H1 (cell line): ENCODE measurements at regions not wholly inside any gene's neighbourhood (a gene's known extent, or its start where the extent isn't known, plus 50 kb on each side); places are given as distances from the start of the nearest gene placed in this dataset.

Source experiments
- CBX8 ChIP-seq: fragments of 300-800, 300-1000 bp; sonication (generic); IDR thresholded peaks from 2 replicates; pipeline ENCODE4 v1.7.1; 2016; ENCODE audit warnings: low read depth, low read length, borderline replicate concordance
- CTBP2 ChIP-seq: IDR thresholded peaks from 2 replicates; pipeline ENCODE4 v1.7.0; 2011; ENCODE audit warnings: borderline replicate concordance, mild to moderate bottlenecking, moderate library complexity, mixed read lengths, low read length; ENCODE audit not compliant: insufficient read depth, insufficient read length
- FOSL1 ChIP-seq: IDR thresholded peaks from 2 replicates; pipeline ENCODE4 v1.6.1; 2011; ENCODE audit warnings: mild to moderate bottlenecking, low read depth, low read length, moderate library complexity; ENCODE audit not compliant: insufficient read depth
- JUND ChIP-seq: IDR thresholded peaks from 2 replicates; pipeline ENCODE4 v1.6.1; 2011; ENCODE audit warnings: mild to moderate bottlenecking, improper control_type of control experiment, low read length
- RAD21 ChIP-seq, 2 experiments: IDR thresholded peaks in 1 of 2; conservative IDR thresholded peaks in 1 of 2; 2 replicates each; pipeline ENCODE4 v1.6.1; 2011; ENCODE audit warnings: low read depth in 2 of 2, low read length in 2 of 2, improper control_type of control experiment in 1 of 2, inconsistent platforms in 1 of 2, mild to moderate bottlenecking in 1 of 2, moderate library complexity in 1 of 2
- SIN3A ChIP-seq, 2 experiments: IDR thresholded peaks in 1 of 2; conservative IDR thresholded peaks in 1 of 2; 2 replicates each; pipeline ENCODE4 v1.6.1; 2011 to 2012; ENCODE audit warnings: low read length in 2 of 2, improper control_type of control experiment in 1 of 2, low read depth in 1 of 2, mild to moderate bottlenecking in 1 of 2
- TF ChIP-seq, protein P1 (sequence below), 3 experiments: IDR thresholded peaks; 1 replicate in 2 of 3; 2 replicates in 1 of 3; pipeline versions ENCODE4 v1.5.1 to v1.6.1; 2011; ENCODE audit warnings: low read length in 3 of 3, mild to moderate bottlenecking in 3 of 3, inconsistent platforms in 2 of 3, low read depth in 1 of 3, moderate library complexity in 1 of 3; ENCODE audit not compliant: insufficient read depth in 1 of 3; ENCODE audit errors: control extremely low read depth in 1 of 3
- TF ChIP-seq, protein P2 (sequence below): IDR thresholded peaks from 2 replicates; pipeline ENCODE4 v1.6.1; 2012; ENCODE audit warnings: inconsistent platforms

DNA sequence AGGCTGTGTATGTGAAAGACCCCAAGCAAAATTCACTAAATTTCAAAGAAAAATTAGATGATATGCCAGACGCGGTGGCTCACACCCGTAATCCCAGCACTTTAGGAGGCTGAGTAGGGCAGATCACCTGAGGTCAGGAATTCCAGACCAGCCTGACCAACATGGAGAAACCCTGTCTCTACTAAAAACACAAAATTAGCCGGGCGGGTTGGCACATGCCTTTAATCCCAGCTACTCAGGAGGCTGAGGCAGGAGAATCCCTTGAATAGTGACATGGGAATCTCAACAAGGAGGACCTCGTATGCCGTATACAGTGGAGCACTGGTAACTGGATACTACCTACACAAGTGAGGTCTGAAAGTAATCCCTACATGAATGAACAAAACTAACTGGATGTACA, 92.7 kb upstream of the JARID2 start:
- TF ChIP-seq, protein P1, sequence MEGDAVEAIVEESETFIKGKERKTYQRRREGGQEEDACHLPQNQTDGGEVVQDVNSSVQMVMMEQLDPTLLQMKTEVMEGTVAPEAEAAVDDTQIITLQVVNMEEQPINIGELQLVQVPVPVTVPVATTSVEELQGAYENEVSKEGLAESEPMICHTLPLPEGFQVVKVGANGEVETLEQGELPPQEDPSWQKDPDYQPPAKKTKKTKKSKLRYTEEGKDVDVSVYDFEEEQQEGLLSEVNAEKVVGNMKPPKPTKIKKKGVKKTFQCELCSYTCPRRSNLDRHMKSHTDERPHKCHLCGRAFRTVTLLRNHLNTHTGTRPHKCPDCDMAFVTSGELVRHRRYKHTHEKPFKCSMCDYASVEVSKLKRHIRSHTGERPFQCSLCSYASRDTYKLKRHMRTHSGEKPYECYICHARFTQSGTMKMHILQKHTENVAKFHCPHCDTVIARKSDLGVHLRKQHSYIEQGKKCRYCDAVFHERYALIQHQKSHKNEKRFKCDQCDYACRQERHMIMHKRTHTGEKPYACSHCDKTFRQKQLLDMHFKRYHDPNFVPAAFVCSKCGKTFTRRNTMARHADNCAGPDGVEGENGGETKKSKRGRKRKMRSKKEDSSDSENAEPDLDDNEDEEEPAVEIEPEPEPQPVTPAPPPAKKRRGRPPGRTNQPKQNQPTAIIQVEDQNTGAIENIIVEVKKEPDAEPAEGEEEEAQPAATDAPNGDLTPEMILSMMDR (IDR thresholded peaks at IDR 0.05; ENCODE audit: control extremely low read depth in 1 of 3, insufficient read depth in 1 of 3, low read depth in 1 of 3, low read length in 3 of 3) = no peak
- TF ChIP-seq SIN3A (conservative IDR thresholded peaks at IDR 0.05 in 1 of 2, IDR thresholded peaks at IDR 0.05 in 1 of 2; ENCODE audit: low read depth in 1 of 2, low read length in 2 of 2) (no peak), JUND (no peak), FOSL1 (no peak), CTBP2 (no peak), RAD21 (IDR thresholded peaks at IDR 0.05 in 1 of 2, conservative IDR thresholded peaks at IDR 0.05 in 1 of 2; ENCODE audit: low read depth in 2 of 2, low read length in 2 of 2) (no peak), CBX8 (no peak)
- TF ChIP-seq, protein P2, sequence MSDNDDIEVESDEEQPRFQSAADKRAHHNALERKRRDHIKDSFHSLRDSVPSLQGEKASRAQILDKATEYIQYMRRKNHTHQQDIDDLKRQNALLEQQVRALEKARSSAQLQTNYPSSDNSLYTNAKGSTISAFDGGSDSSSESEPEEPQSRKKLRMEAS = no peak
